RWPE1 (cell line): ENCODE measurements at regions not wholly inside any gene's neighbourhood (a gene's known extent, or its start where the extent isn't known, plus 50 kb on each side); places are given as distances from the start of the nearest gene placed in this dataset.

ENCODE experiments used
- CTCF ChIA-PET: fragments of 350-600 bp; sonication (Branson Sonifier 250); formaldehyde crosslinking; extraction: SDS; loops from one replicate; lab custom pipeline; 2021; lab: Yijun Ruan, JAX
- POLR2A ChIA-PET: fragments of 400-600 bp; formaldehyde crosslinking; extraction: SDS; loops from one replicate; lab custom pipeline; 2020; ENCODE audit warnings: antibody characterized with exemption; ENCODE audit not compliant: low non-redundant PET; lab: Yijun Ruan, JAX
- DNase-seq: peaks from one replicate; pipeline ENCODE4 v3.0.0; 2012; ENCODE audit warnings: low spot score
- H3K27ac ChIP-seq: fragments of 450-650 bp; 2 replicates; pipeline ENCODE4 v1.5.1; 2017
- CTCF ChIP-seq: fragments of 450-650 bp; conservative IDR thresholded peaks from 2 replicates; pipeline ENCODE4 v1.5.1; 2017; ENCODE audit warnings: low read depth, mild to moderate bottlenecking

- no peak overlapping the region for H3K27ac ChIP-seq
- no peak for TF ChIP-seq CTCF
- CTCF ChIA-PET: no interaction called here
- DNase-seq: no peak
- POLR2A ChIA-PET: no interaction called here
Measured at GRCh38 chr15:52976516-52977075, 186.5 kb upstream of the ONECUT1 start.

- no peak for TF ChIP-seq CTCF
- ChIA-PET CTCF (no interaction called here), POLR2A (no interaction called here)
- H3K27ac ChIP-seq: no peak overlapping the region
- DNase-seq: no peak
Measured at GRCh38 chr15:52975941-52976449, 185.9 kb upstream of the ONECUT1 start.

GRCh38 chr15:52963865-52964264 is 173.7 kb upstream of the ONECUT1 start:
- DNase-seq: no peak
- H3K27ac ChIP-seq: no peak overlapping the region
- POLR2A ChIA-PET: no interaction called here
- CTCF ChIA-PET: no interaction called here
- no peak for TF ChIP-seq CTCF

GRCh38 chr15:52960283-52960682 is 170.1 kb upstream of the ONECUT1 start:
- POLR2A ChIA-PET: no interaction called here
- no peak for DNase-seq
- no peak overlapping the region for H3K27ac ChIP-seq
- CTCF ChIA-PET: interaction anchor here (0.7 kb wide), 2 partner anchors 28 to 189 kb away, joined by 3 read pairs; no protein-coding TSS in a partner anchor
- TF ChIP-seq CTCF: no peak

- ChIA-PET POLR2A (no interaction called here), CTCF (no interaction called here)
- DNase-seq: no peak
- no peak overlapping the region for H3K27ac ChIP-seq
- TF ChIP-seq CTCF: no peak
Measured at GRCh38 chr15:52943746-52944145, 153.6 kb upstream of the ONECUT1 start.

- POLR2A ChIA-PET: no interaction called here
- no peak for TF ChIP-seq CTCF
- DNase-seq: no peak
- CTCF ChIA-PET: no interaction called here
- no peak overlapping the region for H3K27ac ChIP-seq
Measured at GRCh38 chr15:52936489-52936888, 146.4 kb upstream of the ONECUT1 start.
